ENCODE measurements at regions not wholly inside any gene's neighbourhood (a gene's known extent, or its start where the extent isn't known, plus 50 kb on each side); places are given as distances from the start of the nearest gene placed in this dataset.
A peak's percentile ranks its signal among the peaks of the same experiment; 100 is the strongest.
"Not testable (repeated sequence)": the region's sequence is repeated elsewhere in the genome, so short reads cannot be mapped to it uniquely, and the experiment has no call there.

GRCh38 chr1:148362216-148362611 lies 120.9 kb downstream of the PPIAL4G start:
- Mint-ChIP-seq H3K4me3 (peak overlapping the region; percentile 77 to 93 (median 82)), H3K9me3 (no peaks in the 10 kb centered on the region), H3K4me1 (peaks cover 30 to 41% of the 10 kb centered on the region in 2 donors), H3K27ac (peak overlapping the region in 3 of 6 donors; percentile 3 to 55 (median 4)), H3K36me3 (peaks cover 0 to 3% (median 0%) of the 10 kb centered on the region in 3 donors), H3K27me3 (ENCODE audit: low read depth in 3 of 3) (peaks cover 8 to 20% (median 14%) of the 10 kb centered on the region in 3 donors)
- DNase-seq = no peak

GRCh38 chr1:148361427-148362215 lies 121.5 kb downstream of the PPIAL4G start:
- not testable (repeated sequence) for H3K36me3 Mint-ChIP-seq, H3K9me3 Mint-ChIP-seq
- Mint-ChIP-seq H3K27me3 (ENCODE audit: low read depth in 3 of 3) (peaks cover 8 to 20% (median 14%) of the 10 kb centered on the region in 3 donors), H3K27ac (peak overlapping the region in 3 of 6 donors; percentile 3 to 7 (median 4)), H3K4me1 (peaks cover 30 to 37% of the 10 kb centered on the region in 2 donors), H3K4me3 (peak overlapping the region; percentile 77 to 93 (median 82))
- DNase-seq = peak; percentile 31 to 38 (median 34)

GRCh38 chr1:148357037-148357436 lies 126.1 kb downstream of the PPIAL4G start:
- H3K4me3 Mint-ChIP-seq = no peak overlapping the region
- no peak overlapping the region for H3K27ac Mint-ChIP-seq
- peaks cover 20 to 25% (median 21%) of the 10 kb centered on the region in 3 donors for H3K27me3 Mint-ChIP-seq (ENCODE audit: low read depth in 3 of 3)
- peaks cover 10 to 11% of the 10 kb centered on the region in 2 donors for H3K4me1 Mint-ChIP-seq
- H3K9me3 Mint-ChIP-seq = no peaks in the 10 kb centered on the region
- DNase-seq = no peak
- peaks cover 0 to 6% (median 0%) of the 10 kb centered on the region in 3 donors for H3K36me3 Mint-ChIP-seq

GRCh38 chr1:148355976-148356375 lies 127.1 kb downstream of the PPIAL4G start:
- Mint-ChIP-seq H3K27ac (no peak overlapping the region), H3K27me3 (ENCODE audit: low read depth in 3 of 3) (peaks cover 13 to 30% (median 26%) of the 10 kb centered on the region in 3 donors)

GRCh38 chr1:148354913-148355308 lies 128.2 kb downstream of the PPIAL4G start:
- no peak for DNase-seq
- H3K27me3 Mint-ChIP-seq (ENCODE audit: low read depth in 3 of 3) = peaks cover 14 to 28% (median 22%) of the 10 kb centered on the region in 3 donors
- H3K4me1 Mint-ChIP-seq = no peaks in the 10 kb centered on the region
- H3K36me3 Mint-ChIP-seq = peaks cover 0 to 6% (median 0%) of the 10 kb centered on the region in 3 donors
- no peak overlapping the region for H3K4me3 Mint-ChIP-seq
- no peaks in the 10 kb centered on the region for H3K9me3 Mint-ChIP-seq
- no peak overlapping the region for H3K27ac Mint-ChIP-seq

More at GRCh38 chr1:148355976-148356375, 127.1 kb downstream of the PPIAL4G start:
- Mint-ChIP-seq H3K36me3 (peaks cover 0 to 6% (median 0%) of the 10 kb centered on the region in 3 donors), H3K4me1 (peaks cover 0 to under 1% of the 10 kb centered on the region in 2 donors), H3K4me3 (no peak overlapping the region), H3K9me3 (no peaks in the 10 kb centered on the region)
- DNase-seq = no peak

- no peak for DNase-seq
- Mint-ChIP-seq H3K4me3 (no peak overlapping the region), H3K4me1 (no peaks in the 10 kb centered on the region), H3K27ac (no peak overlapping the region), H3K36me3 (peaks cover 0 to 6% (median 0%) of the 10 kb centered on the region in 3 donors), H3K9me3 (no peaks in the 10 kb centered on the region), H3K27me3 (ENCODE audit: low read depth in 3 of 3) (peaks cover 17 to 30% (median 25%) of the 10 kb centered on the region in 3 donors)
Observed at GRCh38 chr1:148354284-148354912, 128.7 kb downstream of the PPIAL4G start.

- H3K36me3 Mint-ChIP-seq = peaks cover 0 to 6% (median 0%) of the 10 kb centered on the region in 3 donors
- H3K27ac Mint-ChIP-seq = no peak overlapping the region
- peaks cover 17 to 30% (median 25%) of the 10 kb centered on the region in 3 donors for H3K27me3 Mint-ChIP-seq (ENCODE audit: low read depth in 3 of 3)
- no peak overlapping the region for H3K4me3 Mint-ChIP-seq
- no peak for DNase-seq
- H3K4me1 Mint-ChIP-seq = no peaks in the 10 kb centered on the region
- no peaks in the 10 kb centered on the region for H3K9me3 Mint-ChIP-seq
Observed at GRCh38 chr1:148353461-148354283, 129.4 kb downstream of the PPIAL4G start.

- Mint-ChIP-seq H3K27me3 (ENCODE audit: low read depth in 3 of 3) (peaks cover 19 to 30% (median 22%) of the 10 kb centered on the region in 3 donors), H3K4me1 (no peaks in the 10 kb centered on the region), H3K36me3 (peaks cover 0 to 6% (median 0%) of the 10 kb centered on the region in 3 donors), H3K27ac (no peak overlapping the region), H3K4me3 (no peak overlapping the region), H3K9me3 (no peaks in the 10 kb centered on the region)
- DNase-seq = no peak
Observed at GRCh38 chr1:148352470-148353053, 130.5 kb downstream of the PPIAL4G start.

- no peak overlapping the region for H3K4me3 Mint-ChIP-seq
- H3K4me1 Mint-ChIP-seq = no peaks in the 10 kb centered on the region
- no peaks in the 10 kb centered on the region for H3K9me3 Mint-ChIP-seq
- H3K27ac Mint-ChIP-seq = no peak overlapping the region
- no peaks in the 10 kb centered on the region for H3K36me3 Mint-ChIP-seq
- DNase-seq = no peak
- H3K27me3 Mint-ChIP-seq (ENCODE audit: low read depth in 3 of 3) = peaks cover 8 to 34% (median 9%) of the 10 kb centered on the region in 3 donors
Observed at GRCh38 chr1:148347781-148348180, 135.3 kb downstream of the PPIAL4G start.

- not testable (repeated sequence) for H3K9me3 Mint-ChIP-seq, H3K4me1 Mint-ChIP-seq, H3K36me3 Mint-ChIP-seq, H3K4me3 Mint-ChIP-seq, H3K27ac Mint-ChIP-seq
- peak in 1 of 3 donors; percentile 36 for DNase-seq
- H3K27me3 Mint-ChIP-seq (ENCODE audit: low read depth in 3 of 3) = peaks cover 4 to 28% (median 7%) of the 10 kb centered on the region in 3 donors
Observed at GRCh38 chr1:148345659-148346151, 137.4 kb downstream of the PPIAL4G start.

GRCh38 chr1:148344651-148345050 lies 138.5 kb downstream of the PPIAL4G start:
- H3K4me1 Mint-ChIP-seq, H3K27ac Mint-ChIP-seq, H3K4me3 Mint-ChIP-seq, DNase-seq, H3K36me3 Mint-ChIP-seq, H3K9me3 Mint-ChIP-seq: not testable (repeated sequence)
- H3K27me3 Mint-ChIP-seq (ENCODE audit: low read depth in 3 of 3) = peaks cover 0 to 21% (median 4%) of the 10 kb centered on the region in 3 donors

- DNase-seq, H3K36me3 Mint-ChIP-seq, H3K4me3 Mint-ChIP-seq, H3K27ac Mint-ChIP-seq, H3K9me3 Mint-ChIP-seq, H3K4me1 Mint-ChIP-seq: not testable (repeated sequence)
- H3K27me3 Mint-ChIP-seq (ENCODE audit: low read depth in 3 of 3) = peaks cover 0 to 21% (median 1%) of the 10 kb centered on the region in 3 donors
Observed at GRCh38 chr1:148341729-148342128, 141.4 kb downstream of the PPIAL4G start.

Measured in immature natural killer cell (primary cell).